ENCODE measurements at regions not wholly inside any gene's neighbourhood (a gene's known extent, or its start where the extent isn't known, plus 50 kb on each side); places are given as distances from the start of the nearest gene placed in this dataset.
A peak's percentile ranks its signal among the peaks of the same experiment; 100 is the strongest.

GRCh38 chr15:92525758-92526245, 129.8 kb downstream of the FAM174B start:
- H3K4me3 ChIP-seq (ENCODE audit: low read depth, low read length): no peak overlapping the region
- TF ChIP-seq CTCF (IDR thresholded peaks at IDR 0.05; ENCODE audit: low read depth, low read length) (no peak), MAX (IDR thresholded peaks at IDR 0.05; ENCODE audit: low read depth, low read length) (no peak), POLR2A (IDR thresholded peaks at IDR 0.05; ENCODE audit: extremely low read depth, insufficient read length) (no peak), MYC (IDR thresholded peaks at IDR 0.05; ENCODE audit: low read depth, low read length) (no peak)
- no peak for DNase-seq (ENCODE audit: low read depth)

DNA sequence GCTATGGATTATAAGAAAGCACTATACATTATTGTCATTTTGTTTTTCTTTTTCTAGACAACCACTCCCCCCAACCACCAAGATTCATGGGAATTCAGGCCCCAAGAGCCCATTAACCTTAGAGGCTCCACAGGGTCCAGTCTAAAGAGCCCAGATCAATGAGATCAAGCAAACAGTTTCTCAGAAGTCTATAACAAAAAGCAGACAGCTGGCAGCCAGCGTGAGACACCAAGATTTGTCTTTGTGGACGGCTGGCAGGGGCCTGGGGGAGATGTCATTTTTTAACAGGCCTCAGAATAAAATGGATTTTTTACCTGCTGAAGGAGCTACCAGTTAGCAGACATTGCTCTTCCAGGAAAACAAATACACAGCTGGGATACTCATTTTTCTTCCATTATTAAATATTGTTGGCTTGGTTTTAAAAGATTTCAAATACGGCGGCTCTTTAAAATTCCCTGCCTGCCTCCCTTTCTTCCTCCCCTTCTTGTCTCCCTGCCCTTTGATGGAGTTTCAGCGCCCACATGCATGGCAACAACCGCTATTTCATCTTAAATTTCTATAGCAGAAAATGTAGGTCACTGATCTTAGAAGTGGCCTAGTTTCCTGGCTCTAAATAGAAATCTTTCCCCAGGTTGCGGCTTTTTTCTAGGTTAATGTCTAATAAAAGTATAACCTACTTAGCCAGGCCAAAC, 130.6 kb downstream of the FAM174B start:
- H3K4me3 ChIP-seq (ENCODE audit: low read depth, low read length): no peak overlapping the region
- TF ChIP-seq POLR2A (IDR thresholded peaks at IDR 0.05; ENCODE audit: extremely low read depth, insufficient read length) (no peak), CTCF (IDR thresholded peaks at IDR 0.05; ENCODE audit: low read depth, low read length) (no peak), MYC (IDR thresholded peaks at IDR 0.05; ENCODE audit: low read depth, low read length) (no peak)
- DNase-seq (ENCODE audit: low read depth): no peak

- DNase-seq (ENCODE audit: low read depth): no peak
- TF ChIP-seq MAX (IDR thresholded peaks at IDR 0.05; ENCODE audit: low read depth, low read length): no peak
- TF ChIP-seq CTCF (IDR thresholded peaks at IDR 0.05; ENCODE audit: low read depth, low read length): no peak
- no peak for TF ChIP-seq MYC (IDR thresholded peaks at IDR 0.05; ENCODE audit: low read depth, low read length)
- no peak for TF ChIP-seq POLR2A (IDR thresholded peaks at IDR 0.05; ENCODE audit: extremely low read depth, insufficient read length)
Measured at GRCh38 chr15:92524161-92524560, 130.5 kb downstream of the ST8SIA2 start.

GRCh38 chr15:92523176-92523575, 129.5 kb downstream of the ST8SIA2 start:
- TF ChIP-seq MAX (IDR thresholded peaks at IDR 0.05; ENCODE audit: low read depth, low read length) (no peak), POLR2A (IDR thresholded peaks at IDR 0.05; ENCODE audit: extremely low read depth, insufficient read length) (no peak), MYC (IDR thresholded peaks at IDR 0.05; ENCODE audit: low read depth, low read length) (no peak), CTCF (IDR thresholded peaks at IDR 0.05; ENCODE audit: low read depth, low read length) (no peak)
- no peak for DNase-seq (ENCODE audit: low read depth)
- H3K4me3 ChIP-seq (ENCODE audit: low read depth, low read length): no peak overlapping the region

More at GRCh38 chr15:92524161-92524560, 130.5 kb downstream of the ST8SIA2 start:
- H3K4me3 ChIP-seq (ENCODE audit: low read depth, low read length): no peak overlapping the region

DNA sequence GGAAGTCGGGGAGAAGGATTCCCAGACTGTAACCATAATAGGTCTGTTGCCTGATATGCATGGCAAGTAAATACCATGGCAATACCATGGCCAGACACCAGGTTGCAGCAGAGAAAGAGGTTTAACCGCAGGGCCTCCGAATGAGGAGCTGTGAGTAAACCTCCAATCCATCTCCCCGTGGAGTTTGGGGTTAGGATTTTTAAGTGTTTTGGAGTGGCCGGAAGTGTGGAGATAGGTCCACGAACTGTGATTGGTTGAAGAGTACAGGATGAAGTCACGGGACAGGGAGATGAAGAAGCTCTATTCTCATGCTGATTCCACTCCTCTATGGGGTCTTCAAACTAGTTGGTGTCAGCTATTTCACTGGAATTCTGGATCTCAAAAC, 127.9 kb downstream of the ST8SIA2 start:
- DNase-seq (ENCODE audit: low read depth): peak; percentile 71
- H3K4me3 ChIP-seq (ENCODE audit: low read depth, low read length): no peak overlapping the region
- TF ChIP-seq POLR2A (IDR thresholded peaks at IDR 0.05; ENCODE audit: extremely low read depth, insufficient read length): no peak
- TF ChIP-seq MAX (IDR thresholded peaks at IDR 0.05; ENCODE audit: low read depth, low read length): no peak
- TF ChIP-seq MYC (IDR thresholded peaks at IDR 0.05; ENCODE audit: low read depth, low read length): peak; percentile 35; the same call in 1 of the 2 replicates
- peak; percentile 56 for TF ChIP-seq CTCF (IDR thresholded peaks at IDR 0.05; ENCODE audit: low read depth, low read length)

Data from NB4 (cell line).